ENCODE measurements at regions not wholly inside any gene's neighbourhood (a gene's known extent, or its start where the extent isn't known, plus 50 kb on each side); places are given as distances from the start of the nearest gene placed in this dataset.

DNA sequence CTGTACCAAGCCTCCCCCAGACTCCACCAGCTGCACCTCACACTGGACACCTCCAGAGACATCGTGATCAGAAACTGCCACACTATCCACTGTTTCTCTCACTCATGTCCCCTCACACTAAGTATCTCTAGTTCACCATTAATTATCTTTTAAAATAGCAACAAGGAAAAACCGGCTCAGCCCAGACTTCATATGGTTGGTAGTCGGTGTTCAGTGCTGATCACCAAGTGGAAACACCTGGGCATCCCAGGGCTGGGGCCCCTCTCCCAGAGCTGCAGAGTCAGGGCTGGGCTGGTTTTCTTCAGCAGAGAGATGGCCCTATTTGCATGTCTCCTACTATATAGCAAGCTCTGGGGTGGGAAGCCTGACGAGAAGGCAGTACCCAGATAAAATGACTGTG lies 1140.0 kb downstream of the TMEM121 start:
- no peak for TF ChIP-seq POLR2A (IDR thresholded peaks at IDR 0.05)
- no peak for TF ChIP-seq CTCF (IDR thresholded peaks at IDR 0.05)
